Astrocyte (in vitro differentiated cells and primary cell): ENCODE measurements at regions not wholly inside any gene's neighbourhood (a gene's known extent, or its start where the extent isn't known, plus 50 kb on each side); places are given as distances from the start of the nearest gene placed in this dataset.

Experiments used
- DNase-seq: peaks from one replicate; pipeline ENCODE4 v3.0.0-alpha.2; 2010; ENCODE audit warnings: low read depth
- FAIRE-seq: peaks from 2 replicates; lab custom pipeline; 2011; peaks lifted over from hg19 to GRCh38; lab: Jason Lieb, UNC
- H2AFZ ChIP-seq: 2 replicates; pipeline ENCODE4 v1.6.0; 2012; ENCODE audit warnings: low read depth, low read length, inconsistent platforms
- H3K27ac ChIP-seq: 2 replicates; pipeline ENCODE4 v1.5.1; 2011; ENCODE audit warnings: low read depth, low read length, inconsistent platforms
- H3K27me3 ChIP-seq: 2 replicates; pipeline ENCODE4 v1.6.0; 2011; ENCODE audit warnings: low read length, inconsistent platforms; ENCODE audit not compliant: insufficient read depth
- H3K36me3 ChIP-seq: 2 replicates; pipeline ENCODE4 v1.5.1; 2011; ENCODE audit warnings: low read length, inconsistent platforms; ENCODE audit not compliant: insufficient read depth
- H3K4me1 ChIP-seq: 2 replicates; pipeline ENCODE4 v1.5.1; 2011; ENCODE audit warnings: low read length, inconsistent platforms; ENCODE audit not compliant: insufficient read depth
- H3K4me2 ChIP-seq: 2 replicates; pipeline ENCODE4 v1.6.0; 2012; ENCODE audit warnings: low read length, inconsistent platforms
- H3K4me3 ChIP-seq: 2 replicates; pipeline ENCODE4 v1.5.1; 2011; ENCODE audit warnings: low read depth, mild to moderate bottlenecking, low read length, inconsistent platforms; ENCODE audit not compliant: insufficient read depth
- H3K79me2 ChIP-seq: 2 replicates; pipeline ENCODE4 v1.6.0; 2012; ENCODE audit warnings: mild to moderate bottlenecking, low read length, inconsistent platforms; ENCODE audit not compliant: insufficient read depth
- H3K9ac ChIP-seq: 2 replicates; pipeline ENCODE4 v1.6.0; 2012; ENCODE audit warnings: mild to moderate bottlenecking, low read length, inconsistent platforms
- H3K9me3 ChIP-seq: 2 replicates; pipeline ENCODE4 v1.5.1; 2012; ENCODE audit warnings: low read depth, mild to moderate bottlenecking, low read length, inconsistent platforms; ENCODE audit not compliant: insufficient read depth
- H4K20me1 ChIP-seq: 2 replicates; pipeline ENCODE4 v1.6.0; 2012; ENCODE audit warnings: low read length, inconsistent platforms; ENCODE audit not compliant: insufficient read depth
- H3K27ac Mint-ChIP-seq: one replicate; pipeline ENCODE4 v1.8.0; 2021; ENCODE audit warnings: mild to moderate bottlenecking, mixed read lengths; ENCODE audit not compliant: unreplicated experiment
- H3K27me3 Mint-ChIP-seq: one replicate; pipeline ENCODE4 v1.8.0; 2021; ENCODE audit warnings: low read depth, mixed read lengths; ENCODE audit not compliant: unreplicated experiment
- H3K36me3 Mint-ChIP-seq: one replicate; pipeline ENCODE4 v1.8.0; 2021; ENCODE audit warnings: low read depth, mixed read lengths; ENCODE audit not compliant: unreplicated experiment
- H3K4me1 Mint-ChIP-seq: one replicate; pipeline ENCODE4 v1.8.0; 2021; ENCODE audit warnings: low read depth, mixed read lengths; ENCODE audit not compliant: unreplicated experiment
- H3K4me3 Mint-ChIP-seq: one replicate; pipeline ENCODE4 v1.8.0; 2021; ENCODE audit warnings: mild to moderate bottlenecking, moderate library complexity, mixed read lengths; ENCODE audit not compliant: unreplicated experiment
- H3K9me3 Mint-ChIP-seq: one replicate; pipeline ENCODE4 v1.8.0; 2021; ENCODE audit warnings: mild to moderate bottlenecking, mixed read lengths; ENCODE audit not compliant: unreplicated experiment
- CTCF ChIP-seq: IDR thresholded peaks from 2 replicates; pipeline ENCODE4 v1.5.1; 2011; ENCODE audit warnings: low read depth, mild to moderate bottlenecking, inconsistent platforms, low read length, moderate library complexity; ENCODE audit not compliant: insufficient read depth
- EZH2 ChIP-seq: IDR thresholded peaks from 2 replicates; pipeline ENCODE4 v1.6.1; 2012; ENCODE audit warnings: mild to moderate bottlenecking, low read length, inconsistent platforms; ENCODE audit not compliant: insufficient read depth

GRCh38 chr7:124426621-124427020, 339.0 kb downstream of the GPR37 start:
- H3K9me3 ChIP-seq = no peaks in the 10 kb centered on the region
- no peak overlapping the region for H3K9ac ChIP-seq
- TF ChIP-seq CTCF = no peak
- TF ChIP-seq EZH2 = no peak
- Mint-ChIP-seq H3K36me3 (no peaks in the 10 kb centered on the region), H3K27ac (no peak overlapping the region), H3K4me3 (no peak overlapping the region), H3K4me1 (no peaks in the 10 kb centered on the region), H3K27me3 (no peaks in the 10 kb centered on the region), H3K9me3 (no peaks in the 10 kb centered on the region)
- H3K4me1 ChIP-seq = no peaks in the 10 kb centered on the region
- no peak for FAIRE-seq
- H3K4me2 ChIP-seq = no peak overlapping the region
- no peaks in the 10 kb centered on the region for H3K79me2 ChIP-seq
- H2AFZ ChIP-seq = no peak overlapping the region
- H3K36me3 ChIP-seq = no peaks in the 10 kb centered on the region
- H3K27ac ChIP-seq = no peak overlapping the region
- DNase-seq = no peak
- H3K4me3 ChIP-seq = no peak overlapping the region
- H3K27me3 ChIP-seq = no peaks in the 10 kb centered on the region
- H4K20me1 ChIP-seq = no peaks in the 10 kb centered on the region

- Mint-ChIP-seq H3K4me1 (no peaks in the 10 kb centered on the region), H3K9me3 (no peaks in the 10 kb centered on the region), H3K4me3 (no peak overlapping the region), H3K27ac (no peak overlapping the region), H3K36me3 (no peaks in the 10 kb centered on the region), H3K27me3 (no peaks in the 10 kb centered on the region)
- no peaks in the 10 kb centered on the region for H3K4me1 ChIP-seq
- H3K36me3 ChIP-seq = no peaks in the 10 kb centered on the region
- H4K20me1 ChIP-seq = no peaks in the 10 kb centered on the region
- no peak overlapping the region for H3K4me3 ChIP-seq
- H3K4me2 ChIP-seq = no peak overlapping the region
- FAIRE-seq (no peak), DNase-seq (no peak)
- no peak overlapping the region for H3K27ac ChIP-seq
- no peaks in the 10 kb centered on the region for H3K79me2 ChIP-seq
- TF ChIP-seq CTCF (no peak), EZH2 (no peak)
- H3K9ac ChIP-seq = no peak overlapping the region
- no peaks in the 10 kb centered on the region for H3K9me3 ChIP-seq
- H2AFZ ChIP-seq = no peak overlapping the region
- no peaks in the 10 kb centered on the region for H3K27me3 ChIP-seq
Observed at GRCh38 chr7:124423863-124424262, 341.7 kb downstream of the GPR37 start.

GRCh38 chr7:124422081-124422480, 343.5 kb downstream of the GPR37 start:
- Histone ChIP-seq H3K27me3 (no peaks in the 10 kb centered on the region), H3K9ac (no peak overlapping the region), H4K20me1 (no peaks in the 10 kb centered on the region), H3K4me2 (no peak overlapping the region), H2AFZ (no peak overlapping the region), H3K9me3 (no peaks in the 10 kb centered on the region), H3K79me2 (no peaks in the 10 kb centered on the region), H3K36me3 (no peaks in the 10 kb centered on the region), H3K4me1 (no peaks in the 10 kb centered on the region), H3K27ac (no peak overlapping the region), H3K4me3 (no peak overlapping the region)
- Mint-ChIP-seq H3K4me1 (no peaks in the 10 kb centered on the region), H3K27me3 (no peaks in the 10 kb centered on the region), H3K27ac (no peak overlapping the region), H3K9me3 (no peaks in the 10 kb centered on the region), H3K4me3 (no peak overlapping the region), H3K36me3 (no peaks in the 10 kb centered on the region)
- TF ChIP-seq CTCF (no peak), EZH2 (no peak)
- no peak for DNase-seq
- FAIRE-seq = no peak
